SIG-M5 treated with dmso at 0.1 percent for 504 hours (cell line): ENCODE measurements at regions not wholly inside any gene's neighbourhood (a gene's known extent, or its start where the extent isn't known, plus 50 kb on each side); places are given as distances from the start of the nearest gene placed in this dataset.

Experiments used
- DNase-seq: peaks from one replicate; lab custom pipeline; 2025; ENCODE audit not compliant: unreplicated experiment; lab: John Stamatoyannopoulos, UW

- DNase-seq: no peak
These were observed 201.9 kb downstream of the AACS start for GRCh38 chr12:125267114-125267513.

- no peak for DNase-seq
These were observed 204.0 kb downstream of the AACS start for GRCh38 chr12:125269276-125269675.

GRCh38 chr12:125271892-125272291 is 206.7 kb downstream of the AACS start:
- no peak for DNase-seq

GRCh38 chr12:125272383-125272933 is 207.2 kb downstream of the AACS start:
- DNase-seq: no peak

- no peak for DNase-seq
These were observed 211.3 kb downstream of the AACS start for GRCh38 chr12:125276567-125276966.

- DNase-seq: no peak
These were observed 215.5 kb downstream of the AACS start for GRCh38 chr12:125280482-125281377.

- no peak for DNase-seq
These were observed 217.7 kb downstream of the AACS start for GRCh38 chr12:125282921-125283320.

GRCh38 chr12:125283521-125283920 is 218.3 kb downstream of the AACS start:
- no peak for DNase-seq

- no peak for DNase-seq
These were observed 218.9 kb downstream of the AACS start for GRCh38 chr12:125284087-125284486.

- DNase-seq: no peak
These were observed 219.9 kb downstream of the AACS start for GRCh38 chr12:125284945-125285685.

GRCh38 chr12:125286005-125286727 is 220.9 kb downstream of the AACS start:
- DNase-seq: no peak

- DNase-seq: no peak
These were observed 222.1 kb downstream of the AACS start for GRCh38 chr12:125287155-125287847.

GRCh38 chr12:125288931-125289928 is 224.0 kb downstream of the AACS start:
- DNase-seq: no peak

GRCh38 chr12:125289970-125290369 is 224.7 kb downstream of the AACS start:
- DNase-seq: no peak

GRCh38 chr12:125292700-125293099 is 227.5 kb downstream of the AACS start:
- DNase-seq: no peak

GRCh38 chr12:125295550-125295949 is 230.3 kb downstream of the AACS start:
- no peak for DNase-seq

GRCh38 chr12:125296701-125297100 is 231.5 kb downstream of the AACS start:
- DNase-seq: no peak

- DNase-seq: no peak
These were observed 234.6 kb downstream of the AACS start for GRCh38 chr12:125299840-125300239.

- no peak for DNase-seq
These were observed 235.0 kb downstream of the AACS start for GRCh38 chr12:125300249-125300648.
